HG02642 (cell line): ENCODE measurements at regions not wholly inside any gene's neighbourhood (a gene's known extent, or its start where the extent isn't known, plus 50 kb on each side); places are given as distances from the start of the nearest gene placed in this dataset.

Source experiments
- ATAC-seq: cut with Tn5 transposase; IDR thresholded peaks from one replicate; pipeline ENCODE4 v1.9.1; 2021; ENCODE audit warnings: mild to moderate bottlenecking; ENCODE audit not compliant: unreplicated experiment, poor library complexity

DNA sequence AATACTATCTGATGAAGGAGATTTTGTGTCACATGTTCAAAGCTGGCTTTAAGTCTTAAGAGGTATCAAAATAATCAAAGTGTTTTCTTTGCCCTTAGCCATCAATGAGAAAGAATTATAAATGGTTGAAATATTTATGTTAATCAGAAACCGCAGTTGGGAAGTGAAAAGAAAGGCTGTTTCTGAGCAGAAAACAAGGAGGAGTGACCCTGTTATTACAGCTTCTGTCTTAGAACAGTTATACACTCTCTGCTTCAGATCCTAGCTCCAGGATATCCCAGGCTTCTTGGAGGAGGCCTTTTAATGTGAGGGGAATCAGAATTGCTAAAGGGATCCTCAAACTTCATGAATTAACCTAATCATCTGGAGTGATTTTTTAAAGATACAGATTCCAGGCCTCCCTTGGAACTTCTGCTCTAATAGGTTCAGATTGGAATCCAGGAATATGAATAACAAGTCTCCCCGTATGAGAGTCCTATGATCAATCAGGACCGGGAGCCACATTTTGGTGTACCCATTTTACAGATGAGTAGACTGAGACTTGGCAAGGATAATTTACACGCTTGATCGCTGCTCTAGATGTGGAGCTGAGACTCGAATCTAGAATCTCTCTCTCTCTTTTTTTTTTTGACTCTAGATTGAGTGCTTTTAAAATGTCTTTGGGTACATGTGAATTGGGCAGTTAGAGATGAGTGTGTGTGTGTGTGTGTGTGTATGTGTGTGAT lies 50.8 kb upstream of the JAG1 start:
- ATAC-seq = no peak

DNA sequence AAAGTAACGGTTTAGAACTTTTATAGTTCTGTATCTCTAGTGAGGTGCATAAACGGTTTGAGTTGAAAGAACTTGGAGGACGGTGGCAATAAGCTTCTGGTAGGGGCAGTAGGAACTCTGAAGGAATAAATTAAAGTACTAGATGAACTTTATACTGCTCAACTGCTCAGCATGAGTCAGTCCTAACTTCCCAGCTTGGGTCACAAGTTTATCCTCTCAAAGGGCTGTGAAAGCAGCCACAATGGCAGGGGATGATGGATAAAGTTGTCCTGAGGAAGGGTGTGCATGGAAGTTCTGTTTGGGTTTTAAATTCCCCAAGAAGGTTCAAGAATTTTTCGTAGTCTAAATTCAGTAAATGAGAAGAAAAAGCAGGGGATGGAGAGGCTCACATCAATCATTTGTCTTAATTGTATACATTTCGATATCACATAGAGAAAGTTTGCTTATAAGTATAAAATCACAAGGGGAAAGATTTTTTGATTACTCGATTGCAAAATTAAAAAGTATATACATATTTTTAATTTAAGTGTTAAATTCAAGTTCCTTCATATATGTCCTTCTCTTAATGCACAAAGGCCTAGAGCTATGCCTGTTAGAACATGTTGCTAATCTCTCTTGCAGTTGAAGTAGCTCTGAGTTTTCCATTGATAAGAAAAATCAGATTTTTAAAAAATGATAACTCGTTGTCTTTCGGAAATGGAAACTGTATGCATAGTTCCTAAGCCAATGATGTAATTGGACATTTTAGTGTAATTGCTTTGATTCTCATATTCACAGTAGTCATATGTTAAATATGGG lies 55.3 kb upstream of the JAG1 start:
- ATAC-seq = no peak

- ATAC-seq = no peak
Observed at GRCh38 chr20:10729785-10730184, 56.0 kb upstream of the JAG1 start.

DNA sequence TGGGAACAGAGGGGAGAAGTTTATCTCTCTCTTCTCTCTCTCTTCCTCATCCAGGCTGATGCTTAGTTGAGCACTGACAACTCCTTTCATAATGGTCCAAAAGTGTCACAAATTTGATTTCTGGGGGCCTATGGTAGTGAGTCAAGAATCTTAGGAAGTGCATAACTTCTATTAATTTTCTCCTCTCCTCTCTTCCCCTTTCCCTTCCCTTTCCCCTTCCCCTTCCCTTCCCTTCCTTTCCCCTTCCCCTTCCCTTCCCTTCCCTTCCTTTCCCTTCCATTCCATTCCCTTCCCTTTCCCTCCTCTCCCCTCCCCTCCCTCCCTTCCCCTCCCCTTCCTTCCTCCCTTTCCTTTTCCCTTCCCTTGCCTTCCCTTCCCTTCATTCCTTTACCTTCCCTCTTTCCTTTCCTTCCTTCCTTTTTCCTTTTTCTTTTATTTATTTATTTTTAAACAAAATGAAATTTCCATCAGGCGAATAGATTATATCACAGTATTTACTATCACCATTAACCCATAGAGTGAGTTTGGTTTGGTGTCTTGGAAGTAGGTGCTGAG lies 56.9 kb upstream of the JAG1 start:
- no peak for ATAC-seq

DNA sequence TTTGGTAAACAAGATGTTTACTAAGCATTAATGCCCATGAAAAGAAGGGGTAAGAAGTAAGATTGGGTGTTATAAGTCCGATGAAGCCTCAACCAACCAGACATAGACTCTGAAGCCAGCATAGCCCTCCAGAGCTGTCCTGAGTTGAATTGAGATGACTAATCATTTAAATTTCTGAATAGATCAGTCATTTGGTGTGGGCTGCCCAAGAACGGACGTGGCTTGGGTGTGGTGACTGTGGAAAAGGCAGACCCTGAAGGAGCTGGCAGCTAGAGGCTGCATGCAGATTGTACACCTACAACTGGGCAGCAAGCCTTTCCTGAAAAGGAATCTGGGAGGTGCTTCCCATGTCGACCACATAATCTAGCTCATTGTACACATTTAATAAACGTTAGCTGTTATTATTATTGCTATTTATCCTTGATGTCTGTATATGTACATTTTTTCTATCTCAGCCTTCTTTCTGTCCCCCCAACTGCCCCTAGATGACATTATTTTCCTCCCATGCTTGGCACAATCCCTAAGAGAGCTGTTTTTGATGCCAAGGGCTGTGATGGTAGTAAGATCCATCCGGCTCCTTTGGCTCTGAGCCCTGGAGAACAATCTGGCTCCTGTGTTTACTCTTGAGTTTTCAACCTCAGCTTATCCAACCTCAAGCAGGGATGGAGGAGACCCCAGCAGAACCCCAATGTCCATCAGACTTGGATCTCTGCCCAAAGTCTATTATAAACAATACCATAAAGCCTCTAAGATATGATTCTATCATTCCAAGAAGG lies 57.6 kb upstream of the JAG1 start:
- ATAC-seq = no peak

GRCh38 chr20:10733122-10733521 lies 59.3 kb upstream of the JAG1 start:
- no peak for ATAC-seq

GRCh38 chr20:10735195-10735949 lies 61.6 kb upstream of the JAG1 start:
- ATAC-seq = no peak

GRCh38 chr20:10739134-10739533 lies 65.3 kb upstream of the JAG1 start:
- ATAC-seq = no peak

GRCh38 chr20:10739566-10739965 lies 65.8 kb upstream of the JAG1 start:
- ATAC-seq = no peak

- ATAC-seq = no peak
Observed at GRCh38 chr20:10741060-10741459, 67.3 kb upstream of the JAG1 start.

DNA sequence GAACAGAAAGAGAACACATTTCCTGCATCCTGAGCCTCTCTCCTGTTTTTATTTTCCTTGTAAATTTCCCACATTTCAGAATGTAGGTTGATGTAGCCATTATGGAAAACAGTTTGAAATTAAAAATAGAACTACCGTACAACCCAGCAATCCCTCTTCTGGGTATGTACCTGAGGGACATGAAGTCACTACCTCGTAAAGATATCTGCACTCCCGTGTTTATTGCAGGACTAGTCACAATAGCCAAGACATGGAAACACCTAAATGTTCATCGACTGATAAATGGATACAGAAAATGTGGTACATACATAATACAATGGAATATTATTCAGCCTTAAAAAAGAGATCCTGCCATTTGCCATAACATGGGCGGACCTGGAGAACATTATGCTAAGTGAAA lies 72.0 kb upstream of the JAG1 start:
- no peak for ATAC-seq

DNA sequence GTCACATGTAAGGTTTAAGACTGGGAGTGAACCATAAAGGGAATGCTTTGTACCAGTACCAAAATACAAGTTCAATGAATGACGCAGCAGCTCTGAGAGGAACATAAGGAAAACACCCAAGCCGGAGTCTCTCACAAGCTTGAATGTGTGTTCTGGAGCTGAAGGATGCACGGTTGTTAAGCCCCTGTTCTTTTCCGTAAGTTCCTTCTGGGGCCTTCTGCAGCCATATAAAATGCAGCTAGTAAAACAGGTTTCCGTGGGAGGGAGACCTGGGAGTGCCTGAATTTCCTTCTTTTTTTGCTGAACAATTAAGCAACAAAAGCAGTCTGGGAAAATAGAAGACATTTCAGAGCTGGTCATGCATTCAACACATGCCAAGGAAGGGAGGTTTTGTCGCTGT lies 73.2 kb upstream of the JAG1 start:
- ATAC-seq = no peak

DNA sequence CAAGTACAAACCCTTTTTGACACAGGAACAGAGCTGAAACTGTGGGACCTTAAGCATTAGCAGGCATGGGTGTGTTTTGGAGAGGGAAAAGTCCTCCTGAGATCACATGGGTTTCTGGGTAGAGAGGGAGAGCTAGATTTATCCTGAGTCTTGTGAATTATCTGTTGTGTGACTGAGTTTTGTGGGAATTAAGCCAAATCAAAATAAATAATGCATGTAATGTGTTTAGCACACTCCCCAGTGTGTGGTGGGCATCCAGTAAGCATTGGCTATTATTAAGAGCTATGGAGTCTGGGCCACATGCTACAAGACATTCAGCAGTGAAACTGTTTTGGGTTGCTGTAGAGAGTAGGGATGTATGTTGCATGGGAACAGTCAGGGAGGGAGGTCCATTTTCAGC lies 75.3 kb upstream of the JAG1 start:
- no peak for ATAC-seq

DNA sequence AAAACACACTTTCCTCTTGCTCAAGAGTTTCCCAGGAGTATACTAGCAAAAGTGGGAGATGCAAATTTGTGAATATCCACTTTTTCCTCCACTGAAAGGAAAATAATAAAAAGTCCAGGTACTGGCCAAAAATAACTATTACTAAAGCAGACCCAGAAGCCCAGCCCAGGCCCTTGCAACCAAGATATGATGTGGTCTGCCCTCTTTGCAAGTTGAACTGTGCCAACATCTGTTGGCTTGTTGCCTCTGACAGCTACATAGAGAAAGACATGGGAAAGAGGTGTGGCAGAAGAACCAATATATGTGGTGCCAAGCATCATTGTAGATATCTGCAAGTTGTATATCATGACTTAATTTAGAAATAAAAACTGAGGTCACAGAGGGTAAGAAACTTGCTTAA lies 78.4 kb upstream of the JAG1 start:
- no peak for ATAC-seq

DNA sequence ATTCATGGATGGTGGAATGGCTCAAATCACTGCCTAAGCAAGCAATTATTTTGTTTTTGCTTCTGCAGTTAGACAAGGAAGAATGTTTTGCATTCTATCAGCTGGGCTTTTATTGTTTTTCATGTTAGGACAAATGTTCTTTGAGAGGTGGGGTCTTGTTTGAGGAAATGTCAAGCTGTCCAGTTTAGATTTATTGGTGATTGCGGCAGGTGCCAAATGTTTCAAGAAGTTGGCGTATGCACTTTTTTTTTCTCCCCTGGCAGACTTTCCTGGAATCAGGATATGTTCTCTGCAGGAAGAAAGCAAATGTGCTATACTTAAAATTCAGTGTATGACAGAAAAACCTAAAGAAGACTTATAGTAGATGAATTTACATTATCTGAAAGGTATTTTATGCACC lies 81.0 kb upstream of the JAG1 start:
- ATAC-seq = no peak

DNA sequence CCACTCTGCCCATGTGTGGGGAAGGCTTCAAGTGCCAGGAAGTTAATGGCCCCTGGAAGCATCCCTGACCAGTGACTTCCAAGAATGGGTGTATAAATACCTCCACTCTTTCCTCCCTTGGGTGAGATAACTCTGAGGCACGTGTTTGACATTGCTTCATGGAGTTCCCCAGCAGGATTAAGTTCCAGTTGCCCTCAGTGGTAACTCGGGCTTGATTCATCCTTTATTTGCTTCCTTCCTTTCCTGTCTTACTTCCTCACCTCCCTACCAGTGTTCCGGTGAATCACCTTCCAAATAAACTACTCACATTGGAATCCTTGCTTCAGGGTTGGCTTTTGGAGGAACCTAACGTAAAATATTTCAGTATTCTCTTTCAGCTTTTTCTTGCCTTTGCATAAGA lies 84.6 kb upstream of the JAG1 start:
- no peak for ATAC-seq

DNA sequence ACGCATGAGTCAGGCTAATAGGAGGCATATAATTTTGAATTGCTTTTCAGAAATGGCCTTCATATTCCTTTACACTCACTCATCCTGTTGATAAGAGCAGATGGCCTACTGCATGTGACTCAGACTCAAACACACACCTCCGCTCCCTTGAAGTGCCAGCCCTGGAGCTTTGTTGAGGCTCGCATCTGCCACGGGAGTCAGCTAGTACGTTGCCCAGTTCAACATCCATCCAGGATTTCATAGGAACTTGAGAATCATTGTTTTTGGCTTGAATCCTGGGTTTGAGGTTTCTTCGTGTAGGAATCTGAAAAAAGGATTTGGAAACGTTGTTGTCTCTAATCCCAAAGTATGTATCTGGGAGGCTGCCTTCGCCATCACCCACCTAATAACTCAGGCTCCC lies 87.4 kb upstream of the JAG1 start:
- ATAC-seq = no peak

DNA sequence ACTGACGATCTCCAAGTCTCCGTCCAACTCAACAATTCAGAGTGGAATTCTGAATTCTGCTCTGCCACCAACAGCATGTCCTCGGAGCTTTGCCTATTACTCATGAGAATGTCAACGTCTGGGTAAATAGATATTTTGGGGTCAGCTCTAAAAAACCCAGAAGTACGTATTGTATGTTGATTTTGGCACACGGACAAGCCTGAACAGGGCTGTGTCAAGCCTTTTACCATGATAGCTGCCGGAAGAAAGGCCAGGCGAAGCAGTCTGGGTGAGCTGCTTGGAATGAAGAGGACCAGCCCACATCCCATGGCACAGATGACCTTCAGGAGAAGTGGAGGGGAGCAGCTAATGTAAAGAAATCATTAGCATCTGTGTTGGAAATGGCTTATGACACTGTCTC lies 88.0 kb upstream of the JAG1 start:
- ATAC-seq = no peak

DNA sequence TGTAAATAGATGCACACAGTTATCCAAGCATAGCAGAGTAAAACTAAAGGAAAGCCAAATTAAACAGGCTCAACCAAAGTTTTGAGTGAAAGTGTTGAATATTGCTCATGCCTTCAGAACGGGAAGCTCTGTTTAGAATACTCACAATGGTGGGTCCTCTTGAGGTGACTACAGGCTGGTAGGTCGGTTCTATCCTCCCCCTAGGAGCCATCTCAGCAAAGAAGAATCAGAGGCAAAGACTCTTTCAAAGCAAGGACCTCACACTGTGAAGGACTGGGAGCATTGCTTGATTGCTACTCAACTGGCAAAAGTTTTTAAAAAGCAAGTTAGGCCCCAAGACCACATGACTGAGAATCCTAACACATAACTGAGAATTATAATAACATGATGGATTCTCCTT lies 88.4 kb upstream of the JAG1 start:
- ATAC-seq = no peak

GRCh38 chr20:10763112-10763511 lies 89.3 kb upstream of the JAG1 start:
- ATAC-seq = no peak
